ENCODE measurements at regions not wholly inside any gene's neighbourhood (a gene's known extent, or its start where the extent isn't known, plus 50 kb on each side); places are given as distances from the start of the nearest gene placed in this dataset.

DNA sequence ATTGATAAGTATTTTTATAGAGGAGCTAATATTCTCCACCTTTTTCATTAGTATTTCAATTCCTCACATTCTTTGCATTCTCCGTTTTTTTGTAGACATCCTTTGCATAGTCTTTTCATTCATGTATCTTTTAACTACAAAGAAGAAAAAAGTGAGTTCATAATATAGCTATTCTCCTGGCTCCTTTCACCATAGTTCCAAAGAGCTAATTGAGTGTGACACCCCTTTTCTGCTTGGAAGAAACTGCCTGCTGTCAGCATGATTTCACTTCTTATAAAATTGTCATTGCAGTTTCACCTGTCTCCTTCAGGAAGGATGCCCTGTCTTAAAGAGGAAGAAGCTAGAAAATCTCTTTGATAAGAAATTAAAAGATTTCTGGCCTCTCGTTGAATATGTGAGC, 991.1 kb downstream of the KCNT2 start:
- H3K27me3 ChIP-seq (ENCODE audit: control insufficient read depth, insufficient read depth, low read length): no peaks in the 10 kb centered on the region
- H3K36me3 ChIP-seq (ENCODE audit: control insufficient read depth, insufficient read depth, low read length): no peaks in the 10 kb centered on the region
- FAIRE-seq (no peak), DNase-seq (ENCODE audit: low read depth) (no peak)
- H3K4me3 ChIP-seq (ENCODE audit: low read depth, low read length): no peak overlapping the region
- TF ChIP-seq, protein P1, sequence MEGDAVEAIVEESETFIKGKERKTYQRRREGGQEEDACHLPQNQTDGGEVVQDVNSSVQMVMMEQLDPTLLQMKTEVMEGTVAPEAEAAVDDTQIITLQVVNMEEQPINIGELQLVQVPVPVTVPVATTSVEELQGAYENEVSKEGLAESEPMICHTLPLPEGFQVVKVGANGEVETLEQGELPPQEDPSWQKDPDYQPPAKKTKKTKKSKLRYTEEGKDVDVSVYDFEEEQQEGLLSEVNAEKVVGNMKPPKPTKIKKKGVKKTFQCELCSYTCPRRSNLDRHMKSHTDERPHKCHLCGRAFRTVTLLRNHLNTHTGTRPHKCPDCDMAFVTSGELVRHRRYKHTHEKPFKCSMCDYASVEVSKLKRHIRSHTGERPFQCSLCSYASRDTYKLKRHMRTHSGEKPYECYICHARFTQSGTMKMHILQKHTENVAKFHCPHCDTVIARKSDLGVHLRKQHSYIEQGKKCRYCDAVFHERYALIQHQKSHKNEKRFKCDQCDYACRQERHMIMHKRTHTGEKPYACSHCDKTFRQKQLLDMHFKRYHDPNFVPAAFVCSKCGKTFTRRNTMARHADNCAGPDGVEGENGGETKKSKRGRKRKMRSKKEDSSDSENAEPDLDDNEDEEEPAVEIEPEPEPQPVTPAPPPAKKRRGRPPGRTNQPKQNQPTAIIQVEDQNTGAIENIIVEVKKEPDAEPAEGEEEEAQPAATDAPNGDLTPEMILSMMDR (IDR thresholded peaks at IDR 0.05; ENCODE audit: insufficient read depth, low read length, severe bottlenecking): no peak

DNA sequence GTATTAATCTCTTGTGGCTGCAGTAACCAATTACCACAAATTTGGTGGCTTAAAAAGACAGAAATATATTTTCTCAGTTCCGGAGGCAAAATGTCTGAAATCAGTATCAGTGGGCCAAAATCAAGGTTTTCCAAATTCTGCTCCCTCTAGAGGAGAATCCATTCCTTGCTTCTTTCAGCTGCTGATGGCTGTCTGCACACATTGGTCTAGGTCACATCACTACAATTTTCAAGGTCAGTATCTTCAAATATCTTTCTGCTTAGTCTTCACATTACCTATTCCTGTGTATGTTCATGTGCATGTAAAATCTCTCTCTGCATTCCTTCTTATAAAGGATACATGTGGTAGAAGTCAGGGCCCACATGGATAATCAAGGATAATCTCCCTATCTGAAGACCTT, 999.4 kb downstream of the KCNT2 start:
- FAIRE-seq (no peak), DNase-seq (ENCODE audit: low read depth) (no peak)
- H3K27me3 ChIP-seq (ENCODE audit: control insufficient read depth, insufficient read depth, low read length): no peaks in the 10 kb centered on the region
- H3K36me3 ChIP-seq (ENCODE audit: control insufficient read depth, insufficient read depth, low read length): no peaks in the 10 kb centered on the region
- no peak overlapping the region for H3K4me3 ChIP-seq (ENCODE audit: low read depth, low read length)
- TF ChIP-seq, protein P1 (IDR thresholded peaks at IDR 0.05; ENCODE audit: insufficient read depth, low read length, severe bottlenecking): no peak

- TF ChIP-seq, protein P1 (IDR thresholded peaks at IDR 0.05; ENCODE audit: insufficient read depth, low read length, severe bottlenecking): no peak
Observed at GRCh38 chr1:195606483-195606882, 1001.8 kb downstream of the KCNT2 start.

DNA sequence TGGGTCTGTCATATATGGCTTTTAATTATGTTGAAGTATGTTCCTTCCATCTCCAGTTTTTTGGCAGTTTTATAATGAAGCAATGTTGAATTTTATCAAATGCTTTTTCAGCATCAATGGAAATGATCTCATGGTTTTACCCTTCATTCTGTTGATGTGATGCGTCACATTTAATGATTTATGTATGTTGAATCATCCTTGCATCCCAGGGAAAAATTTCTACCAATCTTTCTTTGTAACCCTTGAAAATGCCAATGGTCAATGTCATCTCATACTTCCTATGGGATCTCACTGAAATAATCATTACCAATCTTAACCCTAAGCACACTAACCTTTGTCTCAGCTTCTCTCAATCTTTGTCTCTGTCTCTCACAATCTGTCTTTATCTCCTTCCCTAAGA, 1004.0 kb downstream of the KCNT2 start:
- TF ChIP-seq, protein P1 (IDR thresholded peaks at IDR 0.05; ENCODE audit: insufficient read depth, low read length, severe bottlenecking): no peak
- H3K4me3 ChIP-seq (ENCODE audit: low read depth, low read length): no peak overlapping the region
- H3K27me3 ChIP-seq (ENCODE audit: control insufficient read depth, insufficient read depth, low read length): no peaks in the 10 kb centered on the region
- no peaks in the 10 kb centered on the region for H3K36me3 ChIP-seq (ENCODE audit: control insufficient read depth, insufficient read depth, low read length)
- FAIRE-seq (no peak), DNase-seq (ENCODE audit: low read depth) (peak; percentile 35)

More at GRCh38 chr1:195606483-195606882, 1001.8 kb downstream of the KCNT2 start:
- H3K36me3 ChIP-seq (ENCODE audit: control insufficient read depth, insufficient read depth, low read length): no peaks in the 10 kb centered on the region
- FAIRE-seq: no peak
- no peak overlapping the region for H3K4me3 ChIP-seq (ENCODE audit: low read depth, low read length)
- no peaks in the 10 kb centered on the region for H3K27me3 ChIP-seq (ENCODE audit: control insufficient read depth, insufficient read depth, low read length)
- DNase-seq (ENCODE audit: low read depth): no peak

GRCh38 chr1:195597891-195598290, 1010.3 kb downstream of the KCNT2 start:
- H3K36me3 ChIP-seq (ENCODE audit: control insufficient read depth, insufficient read depth, low read length): no peaks in the 10 kb centered on the region
- H3K27me3 ChIP-seq (ENCODE audit: control insufficient read depth, insufficient read depth, low read length): no peaks in the 10 kb centered on the region
- no peak for DNase-seq (ENCODE audit: low read depth)
- FAIRE-seq: no peak
- TF ChIP-seq, protein P1 (IDR thresholded peaks at IDR 0.05; ENCODE audit: insufficient read depth, low read length, severe bottlenecking): no peak
- no peak overlapping the region for H3K4me3 ChIP-seq (ENCODE audit: low read depth, low read length)

GRCh38 chr1:195594773-195595172, 1013.5 kb downstream of the KCNT2 start:
- H3K4me3 ChIP-seq (ENCODE audit: low read depth, low read length): no peak overlapping the region

More at GRCh38 chr1:195594773-195595172, 1013.5 kb downstream of the KCNT2 start:
- Histone ChIP-seq H3K27me3 (ENCODE audit: control insufficient read depth, insufficient read depth, low read length) (no peaks in the 10 kb centered on the region), H3K36me3 (ENCODE audit: control insufficient read depth, insufficient read depth, low read length) (no peaks in the 10 kb centered on the region)
- no peak for DNase-seq (ENCODE audit: low read depth)
- TF ChIP-seq, protein P1 (IDR thresholded peaks at IDR 0.05; ENCODE audit: insufficient read depth, low read length, severe bottlenecking): no peak
- no peak for FAIRE-seq

Measured in bronchial epithelial cell (primary cell).